ENCODE measurements at regions not wholly inside any gene's neighbourhood (a gene's known extent, or its start where the extent isn't known, plus 50 kb on each side); places are given as distances from the start of the nearest gene placed in this dataset.

DNA sequence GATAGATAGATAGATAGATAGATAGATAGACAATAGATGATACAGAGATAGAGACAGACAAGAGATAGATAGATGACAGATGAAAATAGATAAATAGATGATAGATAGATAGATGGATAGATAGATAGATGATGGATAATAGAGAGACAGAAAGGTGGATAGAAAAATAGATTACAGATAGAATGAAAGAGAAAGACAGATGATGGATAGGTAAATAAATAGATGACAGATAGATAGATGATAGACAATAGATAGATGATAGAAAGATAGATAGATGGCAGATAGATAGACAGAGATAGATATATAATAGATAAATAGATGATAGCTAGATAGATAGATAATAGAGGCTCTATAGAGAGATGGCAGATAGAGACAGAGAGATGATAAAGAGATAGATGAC is 523.0 kb downstream of the BCL11B start:
- DNase-seq, result no peak

GRCh38 chr14:98751110-98751509 is 520.9 kb downstream of the BCL11B start:
- DNase-seq, result no peak

DNA sequence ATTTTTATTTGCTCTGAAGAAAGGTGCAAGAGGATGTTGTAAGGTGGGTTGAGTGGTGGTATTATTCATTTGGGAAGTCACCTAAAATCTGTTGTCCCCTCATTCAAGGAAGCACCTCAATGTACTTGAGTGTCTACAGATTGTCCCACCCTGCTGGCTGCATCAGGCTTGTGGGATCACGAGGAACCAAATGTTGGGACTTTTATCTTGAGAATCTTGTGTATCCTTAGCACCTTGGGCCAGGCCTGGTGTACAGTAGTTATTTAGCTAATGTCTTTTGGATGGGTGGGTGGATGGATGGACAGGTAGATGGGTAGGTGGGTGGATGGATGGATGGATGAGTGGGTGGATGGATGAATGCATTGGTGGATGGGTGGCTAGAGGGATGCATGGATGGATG is 519.3 kb downstream of the BCL11B start:
- no peak for DNase-seq

- DNase-seq, result no peak
These were observed 517.5 kb downstream of the BCL11B start for GRCh38 chr14:98754343-98755020.

GRCh38 chr14:98756749-98757148 is 515.2 kb downstream of the BCL11B start:
- DNase-seq, result no peak

GRCh38 chr14:98758440-98758839 is 513.6 kb downstream of the BCL11B start:
- no peak for DNase-seq

DNA sequence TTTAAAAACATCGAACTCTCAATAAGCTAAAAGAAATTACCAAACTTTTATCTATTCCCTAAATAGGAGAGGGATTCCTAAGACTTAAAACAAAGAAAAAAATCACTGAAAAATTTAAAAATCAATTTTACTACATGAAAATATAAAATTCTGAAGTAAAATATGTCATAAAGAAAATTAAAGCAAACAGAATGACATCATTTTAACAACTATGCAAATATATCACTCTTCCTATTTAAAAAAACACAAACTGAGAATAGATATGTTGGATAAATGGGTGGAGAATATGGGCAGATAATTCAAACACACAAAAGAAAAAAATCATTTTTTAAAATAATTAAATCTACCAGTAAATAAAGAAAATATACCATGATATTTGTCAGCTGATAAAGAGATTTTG is 510.0 kb downstream of the BCL11B start:
- no peak for DNase-seq

DNA sequence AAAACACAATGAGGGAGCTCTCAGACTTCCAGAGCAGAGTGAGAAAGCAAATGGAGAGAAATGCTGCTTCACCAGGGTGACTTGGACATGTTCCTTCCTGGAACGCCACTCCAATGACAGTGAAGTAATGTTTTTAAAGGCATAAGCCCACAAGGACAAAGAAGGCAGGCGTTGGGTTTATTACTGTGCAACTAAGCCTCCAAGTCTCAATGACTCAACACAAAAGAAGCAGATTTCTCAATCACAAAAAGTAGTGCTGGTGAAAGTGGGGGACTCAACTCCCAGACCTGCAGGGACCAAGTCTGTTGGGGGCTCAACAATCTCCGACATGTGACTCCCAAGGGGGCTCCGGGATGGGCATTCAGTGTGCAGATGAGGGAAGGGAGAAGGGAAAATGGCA is 505.2 kb downstream of the BCL11B start:
- DNase-seq, result no peak

- no peak for DNase-seq
These were observed 502.7 kb downstream of the BCL11B start for GRCh38 chr14:98769326-98769725.

- no peak for DNase-seq
These were observed 501.8 kb downstream of the BCL11B start for GRCh38 chr14:98770151-98770550.

- no peak for DNase-seq
These were observed 498.2 kb downstream of the BCL11B start for GRCh38 chr14:98773814-98774213.

DNA sequence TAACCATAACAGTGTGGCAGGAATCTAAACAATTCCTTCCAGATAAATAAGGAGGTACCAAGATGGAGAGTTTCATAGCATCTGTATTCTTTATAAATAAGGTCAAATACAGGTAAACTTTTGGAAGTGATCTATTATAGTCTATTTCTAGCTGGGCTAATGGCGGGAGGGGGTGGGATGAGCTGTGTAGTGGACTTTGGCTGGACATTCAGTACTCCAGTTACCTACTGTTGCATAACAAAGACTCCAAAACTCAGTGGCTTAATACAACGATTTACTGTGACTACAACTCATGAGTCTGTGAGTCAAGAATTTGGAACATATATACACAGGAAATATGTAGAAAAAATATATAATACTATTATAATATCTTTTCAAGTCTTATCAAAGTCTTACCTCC is 496.1 kb downstream of the BCL11B start:
- DNase-seq, result no peak

- no peak for DNase-seq
These were observed 489.9 kb downstream of the BCL11B start for GRCh38 chr14:98782062-98782461.

GRCh38 chr14:98785578-98785977 is 486.4 kb downstream of the BCL11B start:
- DNase-seq, result no peak

DNA sequence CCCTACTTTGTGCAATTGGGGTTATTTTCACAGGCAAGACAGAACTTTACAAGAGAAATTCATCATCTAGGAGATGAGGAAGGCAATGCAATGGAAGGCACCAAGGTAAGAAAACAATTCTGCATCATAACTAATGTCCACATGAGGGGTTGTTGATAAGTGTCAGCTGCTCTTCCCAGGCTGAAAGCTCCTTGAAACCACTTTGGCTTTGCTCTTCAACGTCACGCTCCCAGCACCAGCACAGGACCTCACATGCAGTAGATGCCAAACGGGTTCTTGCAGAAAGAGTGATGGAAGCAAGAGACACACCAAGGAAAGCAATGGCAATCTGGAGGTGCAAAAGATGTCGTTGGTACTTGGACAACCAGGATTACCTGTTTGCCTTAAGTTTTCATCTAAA is 485.5 kb downstream of the BCL11B start:
- no peak for DNase-seq

DNA sequence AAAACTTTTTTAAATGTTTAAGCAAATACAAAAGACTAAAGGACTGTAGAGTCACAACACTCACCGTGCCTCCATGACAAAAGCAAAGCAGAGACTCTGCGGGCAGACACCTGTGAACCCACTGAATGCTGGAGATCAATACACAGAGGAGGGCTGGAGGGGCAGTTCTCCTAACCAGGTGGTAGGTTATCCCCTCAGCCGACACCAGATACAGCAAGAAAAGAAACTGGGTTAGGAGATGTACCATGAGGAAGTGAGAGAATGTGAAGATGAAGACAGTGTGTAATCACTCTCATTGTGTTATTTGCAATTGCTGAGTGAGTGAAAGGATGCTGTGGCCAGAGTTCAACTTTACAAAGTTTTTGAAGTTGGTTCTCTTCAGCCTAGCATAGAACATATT is 480.3 kb downstream of the BCL11B start:
- no peak for DNase-seq

DNA sequence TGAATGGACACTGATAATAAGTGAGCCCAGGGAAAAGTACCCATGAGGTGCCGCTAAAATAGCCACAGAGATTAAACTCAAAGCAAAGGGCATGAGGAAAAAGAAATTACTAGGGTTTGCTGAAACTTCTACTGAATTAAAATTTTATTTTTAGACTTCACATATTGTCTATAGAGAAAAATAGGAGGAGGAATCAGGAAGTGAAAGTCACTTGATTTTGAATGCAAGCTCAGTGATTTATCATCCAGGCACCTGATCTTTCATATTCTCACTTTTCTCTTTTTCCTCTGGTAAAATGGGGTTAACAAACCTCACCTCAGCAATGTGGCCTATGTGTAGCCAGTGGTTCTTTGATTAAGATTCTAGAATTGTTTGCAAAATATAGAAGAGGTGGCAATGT is 479.8 kb downstream of the BCL11B start:
- no peak for DNase-seq

DNA sequence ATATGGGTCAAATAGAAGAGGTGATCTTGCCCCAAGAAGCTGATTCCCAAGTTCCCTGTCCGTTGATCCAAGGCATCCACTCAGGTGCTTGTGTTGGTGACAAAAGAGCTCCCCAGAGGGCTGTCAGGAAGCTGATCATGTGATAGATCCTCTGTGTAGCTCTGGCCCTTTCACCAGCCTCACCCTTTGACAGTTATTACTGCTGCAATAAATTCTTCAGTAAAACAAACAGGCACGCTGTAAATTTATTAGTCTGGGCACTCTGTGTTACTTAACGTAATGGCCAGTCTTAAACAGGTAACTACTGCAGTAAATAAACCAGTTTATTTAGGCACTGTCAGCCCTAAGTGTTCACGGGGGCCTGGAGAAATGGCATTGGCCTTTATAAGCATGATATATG is 473.9 kb downstream of the BCL11B start:
- DNase-seq, result no peak

DNA sequence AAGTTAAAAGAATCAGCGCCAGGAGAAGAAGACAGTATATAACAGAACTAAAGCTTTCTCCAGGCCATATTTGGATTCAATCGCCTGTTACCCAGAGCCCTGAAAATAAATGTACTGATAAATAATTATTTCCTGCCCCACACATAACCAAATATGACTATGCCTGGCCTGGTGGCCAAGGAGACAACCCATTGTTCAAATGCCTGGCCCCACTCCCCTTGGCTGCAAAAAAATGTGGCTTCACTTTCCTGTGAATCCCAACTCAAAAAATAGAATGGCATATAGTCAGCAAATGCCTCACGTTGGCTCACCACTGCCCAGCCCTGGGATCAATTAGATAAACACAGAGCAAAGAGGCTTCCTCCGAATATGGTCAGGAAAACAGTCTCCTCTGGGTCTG is 472.1 kb downstream of the BCL11B start:
- no peak for DNase-seq

DNA sequence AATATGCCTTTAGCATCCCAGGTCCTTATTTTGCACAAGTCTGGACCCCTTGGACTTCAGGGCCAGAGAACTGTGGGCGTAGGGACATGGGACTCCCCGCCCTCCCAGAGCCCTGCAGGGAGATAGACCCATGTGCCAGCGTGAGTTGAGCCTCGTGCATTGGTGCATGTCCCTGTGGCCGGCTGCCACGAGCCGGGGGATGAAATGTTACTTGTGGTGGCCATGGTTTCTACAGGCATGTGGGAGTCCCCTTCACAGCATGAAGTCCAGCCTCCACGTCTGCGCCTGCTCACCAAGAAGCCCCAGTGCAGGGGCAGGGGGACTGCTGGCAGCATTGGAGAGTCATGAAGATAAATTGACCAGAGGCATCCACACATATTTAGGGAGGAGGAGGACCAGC is 470.0 kb downstream of the BCL11B start:
- DNase-seq, result no peak

DNA sequence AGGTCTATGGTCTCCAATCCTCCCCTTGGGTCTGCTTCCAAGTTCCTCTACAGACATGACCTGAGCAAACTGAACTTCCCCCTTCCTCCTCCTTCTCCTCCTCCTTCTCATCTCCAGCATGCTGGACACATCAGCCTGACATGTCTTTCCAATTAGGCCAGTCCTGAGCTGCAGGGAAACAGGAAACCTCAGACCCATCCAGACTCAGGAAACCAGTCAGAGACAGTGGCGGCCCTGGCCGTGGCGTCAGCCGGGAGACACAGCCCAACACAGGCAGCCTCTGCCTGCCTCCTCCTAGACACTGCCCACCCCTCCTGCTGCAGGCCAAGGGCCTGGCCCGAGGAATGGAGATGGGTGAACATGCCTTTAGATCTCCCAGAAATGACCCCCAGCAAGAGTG is 468.8 kb downstream of the BCL11B start:
- no peak for DNase-seq

DNA sequence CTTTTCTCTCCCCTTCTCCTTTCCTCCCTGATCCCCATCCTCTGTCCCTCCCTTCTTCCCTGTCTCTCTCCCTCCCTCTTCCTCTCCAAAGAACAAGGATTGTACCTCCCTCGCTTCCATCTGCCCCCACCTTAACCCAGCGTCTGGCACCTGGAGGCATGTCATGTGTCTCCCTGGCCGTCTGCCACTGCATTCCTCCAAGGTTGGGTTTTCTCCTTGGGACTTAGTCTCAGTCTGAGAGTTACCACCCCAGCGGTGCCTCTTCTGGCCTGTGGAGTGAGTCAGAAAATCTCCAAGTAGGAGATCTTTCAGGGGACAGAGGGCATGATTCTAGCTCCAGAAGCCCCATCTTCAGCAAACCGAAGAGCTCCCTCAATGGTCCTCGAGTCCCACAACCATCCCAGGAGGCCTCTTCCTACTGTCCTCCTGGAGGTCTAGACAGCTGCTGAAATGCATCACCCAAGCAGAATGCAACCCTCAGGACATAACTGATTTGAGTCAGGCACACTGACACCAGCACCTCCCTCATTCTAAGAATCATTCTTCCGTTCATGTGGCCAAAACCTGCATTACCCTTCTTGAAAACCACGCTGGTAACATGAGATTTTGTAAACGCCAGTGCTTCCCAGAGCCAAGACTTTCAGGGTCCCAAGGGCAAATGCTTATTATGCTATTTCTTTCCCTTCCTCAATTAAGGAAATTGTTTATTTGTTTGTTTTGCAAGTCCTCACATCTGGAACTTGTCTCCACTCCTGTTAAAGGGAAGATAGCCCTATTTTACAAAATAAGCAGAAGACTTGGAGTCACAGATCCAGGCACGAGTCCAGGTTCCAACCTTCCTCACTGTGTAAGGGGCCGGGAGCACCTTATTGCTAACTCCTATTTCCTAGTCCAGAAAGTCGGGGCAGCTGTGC is 463.2 kb downstream of the BCL11B start:
- DNase-seq, result no peak

- no peak for DNase-seq
These were observed 455.8 kb downstream of the BCL11B start for GRCh38 chr14:98816195-98816594.

DNA sequence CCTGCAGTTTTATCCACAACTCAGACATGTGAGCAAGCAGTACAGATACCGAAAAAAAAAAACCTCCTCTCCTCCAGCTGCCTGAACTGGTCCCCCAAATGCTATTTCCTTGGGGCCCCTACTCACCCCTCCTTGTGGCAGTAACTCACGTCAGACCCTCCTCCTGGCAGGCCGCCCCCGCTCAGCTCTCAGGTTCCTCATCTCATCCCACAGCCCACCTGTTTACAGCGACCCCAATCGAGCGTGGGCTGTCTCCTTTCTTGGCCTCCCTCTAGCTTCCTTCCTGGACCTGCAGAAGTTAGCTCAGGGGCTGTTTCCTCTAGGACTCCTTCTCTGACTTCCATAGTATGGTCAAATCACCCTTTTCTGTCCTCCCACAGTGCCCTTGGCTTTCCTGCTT is 455.3 kb downstream of the BCL11B start:
- DNase-seq, result no peak
